Uterus (tissue), 2 donors: ENCODE measurements at regions not wholly inside any gene's neighbourhood (a gene's known extent, or its start where the extent isn't known, plus 50 kb on each side); places are given as distances from the start of the nearest gene placed in this dataset.

Experiments used
- POLR2A ChIP-seq, 2 donors: fragments of 450-650 bp; IDR thresholded peaks; one replicate each; pipeline ENCODE4 v1.6.1; 2016; ENCODE audit warnings: antibody characterized with exemption in 2 of 2, mild to moderate bottlenecking in 1 of 2, moderate library complexity in 1 of 2
- TF ChIP-seq, protein P1 (sequence below), 4 experiments: fragments of 200-600 bp in 2 of 4; fragments of 450-650 bp in 2 of 4; sonication (generic) in 2 of 4; IDR thresholded peaks; one replicate each; pipeline ENCODE4 v1.5.1; 2016 to 2019; ENCODE audit warnings: antibody characterized with exemption in 4 of 4, mild to moderate bottlenecking in 2 of 4, moderate library complexity in 1 of 4

DNA sequence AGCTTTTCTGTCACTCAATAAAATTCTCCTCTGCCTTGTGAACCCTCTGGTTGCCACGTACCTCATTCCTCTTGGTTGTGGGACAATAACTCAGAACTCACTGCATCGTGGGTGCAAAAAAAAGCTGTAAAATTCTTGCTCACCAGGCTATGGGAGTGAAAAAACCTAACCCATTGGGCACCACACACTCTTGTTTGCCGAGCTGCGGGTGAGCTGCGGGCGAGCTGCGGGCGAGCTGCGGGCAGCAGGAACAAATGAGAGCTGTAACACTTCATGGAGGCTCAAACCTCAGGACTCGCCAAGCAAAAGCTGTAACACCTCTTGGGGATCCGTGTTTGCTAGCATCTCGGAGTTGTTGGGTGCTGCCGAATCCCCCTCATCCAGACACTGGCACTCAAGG, 641.3 kb upstream of the CHRM3 start:
- TF ChIP-seq, protein P1, sequence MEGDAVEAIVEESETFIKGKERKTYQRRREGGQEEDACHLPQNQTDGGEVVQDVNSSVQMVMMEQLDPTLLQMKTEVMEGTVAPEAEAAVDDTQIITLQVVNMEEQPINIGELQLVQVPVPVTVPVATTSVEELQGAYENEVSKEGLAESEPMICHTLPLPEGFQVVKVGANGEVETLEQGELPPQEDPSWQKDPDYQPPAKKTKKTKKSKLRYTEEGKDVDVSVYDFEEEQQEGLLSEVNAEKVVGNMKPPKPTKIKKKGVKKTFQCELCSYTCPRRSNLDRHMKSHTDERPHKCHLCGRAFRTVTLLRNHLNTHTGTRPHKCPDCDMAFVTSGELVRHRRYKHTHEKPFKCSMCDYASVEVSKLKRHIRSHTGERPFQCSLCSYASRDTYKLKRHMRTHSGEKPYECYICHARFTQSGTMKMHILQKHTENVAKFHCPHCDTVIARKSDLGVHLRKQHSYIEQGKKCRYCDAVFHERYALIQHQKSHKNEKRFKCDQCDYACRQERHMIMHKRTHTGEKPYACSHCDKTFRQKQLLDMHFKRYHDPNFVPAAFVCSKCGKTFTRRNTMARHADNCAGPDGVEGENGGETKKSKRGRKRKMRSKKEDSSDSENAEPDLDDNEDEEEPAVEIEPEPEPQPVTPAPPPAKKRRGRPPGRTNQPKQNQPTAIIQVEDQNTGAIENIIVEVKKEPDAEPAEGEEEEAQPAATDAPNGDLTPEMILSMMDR (IDR thresholded peaks at IDR 0.05), result no peak
- TF ChIP-seq POLR2A (IDR thresholded peaks at IDR 0.05), result no peak
